B cell (primary cell): ENCODE measurements at regions not wholly inside any gene's neighbourhood (a gene's known extent, or its start where the extent isn't known, plus 50 kb on each side); places are given as distances from the start of the nearest gene placed in this dataset.
"Not testable (repeated sequence)": the region's sequence is repeated elsewhere in the genome, so short reads cannot be mapped to it uniquely, and the experiment has no call there.

Experiments used
- ATAC-seq: fragments of 200-7000 bp; cut with Tn5 transposase; one replicate; pipeline ENCODE4 v1.10.0; 2021; ENCODE audit warnings: low read depth, mild to moderate bottlenecking, moderate number of reproducible peaks, moderate library complexity
- CTCF ChIA-PET: fragments of 350-600 bp; sonication (Branson Sonifier 250); formaldehyde crosslinking; loops from one replicate; lab custom pipeline; 2021; ENCODE audit warnings: antibody characterized with exemption, inconsistent platforms; lab: Charles Lee
- POLR2A ChIA-PET: fragments of 350-600 bp; sonication (Branson Sonifier 250); formaldehyde crosslinking; loops from one replicate; lab custom pipeline; 2021; ENCODE audit warnings: antibody characterized with exemption; lab: Charles Lee
- DNase-seq: peaks from one replicate; pipeline ENCODE4 v3.0.0; 2013
- H2AFZ ChIP-seq: 2 replicates; pipeline ENCODE4 v1.6.1; 2012; ENCODE audit warnings: mild to moderate bottlenecking, low read depth, low read length; ENCODE audit not compliant: insufficient read depth, poor library complexity, severe bottlenecking
- H3K27ac ChIP-seq, 2 donors: 1 replicate in 1 of 2; 2 replicates in 1 of 2; pipeline ENCODE4 v1.5.1; 2012 to 2013; ENCODE audit warnings: low read length in 2 of 2, mild to moderate bottlenecking in 2 of 2, moderate library complexity in 1 of 2
- H3K27me3 ChIP-seq, 4 experiments: fragments of 200-600 bp in 1 of 4; sonication (generic) in 1 of 4; replicated peaks in 1 of 4; 1 replicate in 2 of 4; 2 replicates in 2 of 4; pipeline versions ENCODE4 v1.6.1 to v1.7.0; 2013 to 2016; ENCODE audit warnings: low read length in 3 of 4, mild to moderate bottlenecking in 2 of 4, mixed read lengths in 1 of 4, moderate library complexity in 1 of 4; ENCODE audit not compliant: insufficient read depth in 4 of 4, control insufficient read depth in 3 of 4; ENCODE audit errors: control extremely low read depth in 1 of 4
- H3K36me3 ChIP-seq, 2 experiments: replicated peaks in 1 of 2; 1 replicate in 1 of 2; 2 replicates in 1 of 2; pipeline versions ENCODE4 v1.6.1 to v1.7.1; 2013; ENCODE audit warnings: low read length in 1 of 2; ENCODE audit not compliant: insufficient read depth in 2 of 2, control insufficient read depth in 1 of 2; ENCODE audit errors: control extremely low read depth in 1 of 2, extremely low read depth in 1 of 2
- H3K4me1 ChIP-seq, 2 donors: fragments of 200-600 bp in 1 of 2; sonication (generic) in 1 of 2; 1 replicate in 1 of 2; 2 replicates in 1 of 2; pipeline versions ENCODE4 v1.5.1 to v1.6.1; 2013 to 2017; ENCODE audit warnings: low read length in 2 of 2; ENCODE audit not compliant: control insufficient read depth in 2 of 2, insufficient read depth in 2 of 2
- H3K4me2 ChIP-seq: replicated peaks from 2 replicates; pipeline ENCODE3; 2012; ENCODE audit warnings: mild to moderate bottlenecking, low read depth, low read length; ENCODE audit not compliant: poor library complexity, severe bottlenecking
- H3K4me3 ChIP-seq, 5 experiments: fragments of 200-600 bp in 1 of 5; sonication (generic) in 1 of 5; 1 replicate in 3 of 5; 2 replicates in 2 of 5; pipeline versions ENCODE4 v1.5.1 to v1.7.0; 2011 to 2016; ENCODE audit warnings: low read length in 4 of 5, mild to moderate bottlenecking in 4 of 5, low read depth in 2 of 5, control low read depth in 1 of 5, moderate library complexity in 1 of 5; ENCODE audit not compliant: insufficient read depth in 1 of 5; ENCODE audit errors: control extremely low read depth in 1 of 5, extremely low read depth in 1 of 5
- H3K79me2 ChIP-seq: fragments of 200-600 bp; sonication (generic); one replicate; pipeline ENCODE4 v1.6.0; 2016; ENCODE audit warnings: low read length; ENCODE audit not compliant: control insufficient read depth, insufficient read depth
- H3K9ac ChIP-seq: fragments of 200-600 bp; sonication (generic); 2 replicates; pipeline ENCODE4 v1.6.1; 2017; ENCODE audit warnings: mild to moderate bottlenecking, low read length, moderate library complexity
- H3K9me3 ChIP-seq, 3 donors: one replicate each; pipeline versions ENCODE4 v1.6.1 to v1.7.1; 2013; ENCODE audit warnings: low read length in 2 of 3; ENCODE audit not compliant: control insufficient read depth in 2 of 3, insufficient read depth in 1 of 3; ENCODE audit errors: control extremely low read depth in 1 of 3
- H4K20me1 ChIP-seq: 2 replicates; pipeline ENCODE4 v1.6.0; 2012; ENCODE audit warnings: mild to moderate bottlenecking, low read length; ENCODE audit not compliant: insufficient read depth, control insufficient read depth, poor library complexity, severe bottlenecking
- H3K27ac Mint-ChIP-seq: one replicate; pipeline ENCODE4 v1.8.0; 2021; ENCODE audit warnings: mixed read lengths
- H3K27me3 Mint-ChIP-seq: one replicate; pipeline ENCODE4 v1.8.0; 2021; ENCODE audit warnings: mixed read lengths
- H3K4me1 Mint-ChIP-seq: one replicate; pipeline ENCODE4 v1.8.0; 2021; ENCODE audit warnings: mixed read lengths
- H3K4me3 Mint-ChIP-seq: one replicate; pipeline ENCODE4 v1.8.0; 2021; ENCODE audit warnings: mixed read lengths
- H3K9me3 Mint-ChIP-seq: one replicate; pipeline ENCODE4 v1.8.0; 2022; ENCODE audit warnings: mixed read lengths; ENCODE audit not compliant: insufficient read depth
- EZH2 ChIP-seq: IDR thresholded peaks from 2 replicates; pipeline ENCODE4 v1.6.1; 2012; ENCODE audit warnings: borderline replicate concordance, low read depth, mild to moderate bottlenecking, moderate library complexity, low read length; ENCODE audit not compliant: insufficient read depth, poor library complexity, severe bottlenecking
- whole genome bisulfite sequencing: methylation state at CpG from one replicate; pipeline ENCODE4 v1.1.5; 2013; ENCODE audit warnings: missing lambda C conversion rate; ENCODE audit not compliant: insufficient coverage; 5-methylcytosine and 5-hydroxymethylcytosine counted together
- intact Hi-C: fragments of 100-400 bp; cut with micrococcal nuclease; formaldehyde crosslinking; loops from one replicate; pipeline ENCODE4 v1.10.0; 2022
- TF ChIP-seq, protein P1 (sequence below): fragments of 200-600 bp; IDR thresholded peaks from one replicate; pipeline ENCODE4 v1.8.0; 2022; ENCODE audit warnings: antibody characterized with exemption, mild to moderate bottlenecking

DNA sequence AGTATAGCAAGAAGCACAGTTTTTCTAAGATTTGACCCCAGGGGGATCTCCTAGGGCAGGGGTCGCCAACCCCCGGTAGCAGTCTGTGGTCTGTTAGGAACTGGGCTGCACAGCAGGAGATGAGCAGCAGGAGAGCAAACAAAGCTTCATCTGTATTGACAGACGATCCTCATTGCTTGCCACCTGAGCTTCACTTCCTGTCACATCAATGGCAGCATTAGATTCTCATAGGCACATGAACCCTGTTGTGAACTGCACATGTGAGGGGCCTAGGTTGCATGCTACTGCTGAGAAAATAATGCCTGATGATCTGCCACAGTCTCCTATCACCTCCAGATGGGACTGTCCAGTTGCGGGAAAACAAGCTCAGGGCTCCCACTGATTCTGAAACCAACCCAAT lies 136.2 kb downstream of the RGPD3 start:
- Mint-ChIP-seq H3K27me3 (no peaks in the 10 kb centered on the region), H3K4me3 (no peak overlapping the region), H3K4me1 (no peaks in the 10 kb centered on the region), H3K9me3 (no peaks in the 10 kb centered on the region), H3K27ac (no peak overlapping the region)
- no peak overlapping the region for H3K27ac ChIP-seq
- no peak overlapping the region for H3K4me3 ChIP-seq
- POLR2A ChIA-PET = no interaction called here
- ATAC-seq (no peak), DNase-seq (no peak)
- CTCF ChIA-PET = no interaction called here
- no peaks in the 10 kb centered on the region for H4K20me1 ChIP-seq
- no peaks in the 10 kb centered on the region for H3K36me3 ChIP-seq
- H3K9me3 ChIP-seq = peaks cover 0 to 3% (median 0%) of the 10 kb centered on the region in 3 donors
- 92% methylated on average over 3 of the region's 4 CpGs for WGBS
- TF ChIP-seq, protein P1, sequence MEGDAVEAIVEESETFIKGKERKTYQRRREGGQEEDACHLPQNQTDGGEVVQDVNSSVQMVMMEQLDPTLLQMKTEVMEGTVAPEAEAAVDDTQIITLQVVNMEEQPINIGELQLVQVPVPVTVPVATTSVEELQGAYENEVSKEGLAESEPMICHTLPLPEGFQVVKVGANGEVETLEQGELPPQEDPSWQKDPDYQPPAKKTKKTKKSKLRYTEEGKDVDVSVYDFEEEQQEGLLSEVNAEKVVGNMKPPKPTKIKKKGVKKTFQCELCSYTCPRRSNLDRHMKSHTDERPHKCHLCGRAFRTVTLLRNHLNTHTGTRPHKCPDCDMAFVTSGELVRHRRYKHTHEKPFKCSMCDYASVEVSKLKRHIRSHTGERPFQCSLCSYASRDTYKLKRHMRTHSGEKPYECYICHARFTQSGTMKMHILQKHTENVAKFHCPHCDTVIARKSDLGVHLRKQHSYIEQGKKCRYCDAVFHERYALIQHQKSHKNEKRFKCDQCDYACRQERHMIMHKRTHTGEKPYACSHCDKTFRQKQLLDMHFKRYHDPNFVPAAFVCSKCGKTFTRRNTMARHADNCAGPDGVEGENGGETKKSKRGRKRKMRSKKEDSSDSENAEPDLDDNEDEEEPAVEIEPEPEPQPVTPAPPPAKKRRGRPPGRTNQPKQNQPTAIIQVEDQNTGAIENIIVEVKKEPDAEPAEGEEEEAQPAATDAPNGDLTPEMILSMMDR = no peak
- TF ChIP-seq EZH2 = no peak
- no peaks in the 10 kb centered on the region for H3K79me2 ChIP-seq
- H2AFZ ChIP-seq = no peak overlapping the region
- H3K9ac ChIP-seq = no peak overlapping the region
- H3K27me3 ChIP-seq = no peaks in the 10 kb centered on the region
- H3K4me1 ChIP-seq = no peaks in the 10 kb centered on the region
- H3K4me2 ChIP-seq = no peak overlapping the region
- intact Hi-C loops = no loop called here

DNA sequence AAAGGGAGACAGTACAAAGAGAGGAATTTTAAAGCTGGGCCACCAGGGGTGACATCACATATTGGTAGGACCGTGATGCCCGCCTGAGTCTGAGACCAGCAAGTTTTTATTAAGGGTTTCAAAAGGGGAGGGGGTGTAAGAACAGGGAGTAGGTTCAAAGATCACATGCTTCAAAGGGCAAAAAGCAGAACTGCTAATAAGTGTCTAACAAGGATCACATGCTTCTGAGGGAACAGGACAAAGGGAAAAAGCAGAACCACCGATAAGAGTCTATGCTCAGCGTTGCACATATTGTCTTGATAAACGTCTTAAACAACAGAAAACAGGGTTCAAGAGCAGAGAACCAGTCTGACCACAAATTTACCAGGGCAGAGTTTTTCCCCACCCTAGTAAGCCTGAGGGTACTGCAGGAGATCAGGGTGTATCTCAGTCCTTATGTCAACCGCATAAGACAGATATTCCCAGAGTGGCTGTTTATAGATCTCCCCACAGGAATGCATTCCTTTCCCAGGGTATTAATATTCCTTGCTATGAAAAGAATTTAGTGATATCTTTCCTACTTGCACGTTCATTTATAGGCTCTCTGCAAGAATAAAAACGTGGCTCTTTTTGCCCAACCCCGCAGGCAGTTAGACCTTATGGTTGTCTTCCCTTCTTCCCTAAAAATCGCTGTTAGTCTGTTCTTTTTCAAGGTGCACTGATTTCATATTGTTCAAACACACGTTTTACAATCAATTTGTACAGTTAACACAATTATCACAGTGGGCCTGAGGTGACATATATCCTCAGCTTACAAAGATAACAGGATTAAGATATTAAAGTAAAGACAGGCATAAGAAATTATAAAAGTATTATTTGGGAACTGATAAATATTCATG lies 136.5 kb upstream of the UXS1 start:
- H3K27ac Mint-ChIP-seq, H3K27ac ChIP-seq, H3K4me2 ChIP-seq, intact Hi-C loops, H3K4me3 Mint-ChIP-seq, H3K36me3 ChIP-seq, H3K79me2 ChIP-seq, H2AFZ ChIP-seq, H3K4me3 ChIP-seq, ATAC-seq, POLR2A ChIA-PET, H3K27me3 Mint-ChIP-seq, CTCF ChIA-PET, DNase-seq, H3K9me3 Mint-ChIP-seq, H3K4me1 Mint-ChIP-seq, H3K4me1 ChIP-seq, H3K9ac ChIP-seq, H4K20me1 ChIP-seq, H3K9me3 ChIP-seq, H3K27me3 ChIP-seq: not testable (repeated sequence)
- WGBS = 59% methylated on average over 9 of the region's 11 CpGs
